ENCODE measurements at regions not wholly inside any gene's neighbourhood (a gene's known extent, or its start where the extent isn't known, plus 50 kb on each side); places are given as distances from the start of the nearest gene placed in this dataset.

GRCh38 chr13:63189712-63190111 lies 1774.1 kb upstream of the PCDH20 start:
- TF ChIP-seq CTCF (IDR thresholded peaks at IDR 0.05; ENCODE audit: insufficient read depth, low read length, poor library complexity, severe bottlenecking) = no peak
- TF ChIP-seq EZH2phosphoT487 (conservative IDR thresholded peaks at IDR 0.05; ENCODE audit: low read length) = no peak

Data from SU-DHL-6 (cell line).